MM.1S (cell line): ENCODE measurements at regions not wholly inside any gene's neighbourhood (a gene's known extent, or its start where the extent isn't known, plus 50 kb on each side); places are given as distances from the start of the nearest gene placed in this dataset.

Experiments
- DNase-seq: peaks from one replicate; pipeline ENCODE4 v3.0.0-alpha.2; 2015
- H2AFZ ChIP-seq: fragments of 300-600 bp; sonication (generic); 2 replicates; pipeline ENCODE4 v1.6.0; 2016; ENCODE audit warnings: antibody characterized with exemption, low read length
- H3F3A ChIP-seq: fragments of 300-600 bp; sonication (generic); 2 replicates; pipeline ENCODE4 v1.6.1; 2016; ENCODE audit warnings: mild to moderate bottlenecking, antibody characterized with exemption, low read length, moderate library complexity, mixed read lengths; ENCODE audit not compliant: insufficient read depth
- H3K27ac ChIP-seq: fragments of 300-600 bp; sonication (generic); 2 replicates; pipeline ENCODE4 v1.5.1; 2016; ENCODE audit warnings: mild to moderate bottlenecking, low read length
- H3K27me3 ChIP-seq: fragments of 300-600 bp; sonication (generic); replicated peaks from 2 replicates; pipeline ENCODE4 v1.6.0; 2016; ENCODE audit warnings: low read length; ENCODE audit not compliant: insufficient read depth
- H3K36me3 ChIP-seq: fragments of 300-600 bp; sonication (generic); replicated peaks from 2 replicates; pipeline ENCODE4 v1.6.1; 2016; ENCODE audit warnings: mild to moderate bottlenecking, low read length, mixed read lengths; ENCODE audit not compliant: insufficient read depth
- H3K4me1 ChIP-seq: fragments of 300-600 bp; sonication (generic); 2 replicates; pipeline ENCODE4 v1.6.1; 2016; ENCODE audit warnings: low read length, mixed read lengths
- H3K4me2 ChIP-seq: fragments of 300-600 bp; sonication (generic); 2 replicates; pipeline ENCODE4 v1.6.0; 2016; ENCODE audit warnings: low read depth, low read length
- H3K4me3 ChIP-seq: fragments of 300-600 bp; sonication (generic); 2 replicates; pipeline ENCODE4 v1.5.1; 2016; ENCODE audit warnings: low read length, mixed read lengths
- H3K79me2 ChIP-seq: fragments of 300-600 bp; sonication (generic); 2 replicates; pipeline ENCODE4 v1.6.1; 2016; ENCODE audit warnings: mixed run types, low read length, mixed read lengths
- H3K9ac ChIP-seq: fragments of 300-600 bp; sonication (generic); 2 replicates; pipeline ENCODE4 v1.6.1; 2016; ENCODE audit warnings: low read length, mixed read lengths
- H3K9me2 ChIP-seq: fragments of 300-600 bp; sonication (generic); replicated peaks from 2 replicates; pipeline ENCODE4 v1.6.1; 2016; ENCODE audit warnings: mild to moderate bottlenecking, low read length, mixed read lengths; ENCODE audit not compliant: insufficient read depth
- H3K9me3 ChIP-seq: fragments of 300-600 bp; sonication (generic); replicated peaks from 2 replicates; pipeline ENCODE4 v1.6.1; 2016; ENCODE audit warnings: mild to moderate bottlenecking, low read length, mixed read lengths; ENCODE audit not compliant: insufficient read depth
- H4K20me1 ChIP-seq: fragments of 300-600 bp; sonication (generic); 2 replicates; pipeline ENCODE4 v1.6.1; 2016; ENCODE audit warnings: mild to moderate bottlenecking, low read length, moderate library complexity, mixed read lengths; ENCODE audit not compliant: insufficient read depth
- EZH2 ChIP-seq: fragments of 300-600 bp; sonication (generic); optimal IDR thresholded peaks from 2 replicates; pipeline ENCODE3; 2017; ENCODE audit warnings: low read depth, mild to moderate bottlenecking, antibody characterized with exemption, low read length, mixed read lengths
- EZH2phosphoT487 ChIP-seq: fragments of 300-600 bp; sonication (generic); IDR thresholded peaks from 2 replicates; pipeline ENCODE4 v1.6.1; 2018; ENCODE audit warnings: antibody characterized with exemption, low read length
- TF ChIP-seq, protein P1 (sequence below): fragments of 300-600 bp; sonication (generic); IDR thresholded peaks from 2 replicates; pipeline ENCODE4 v1.5.1; 2016; ENCODE audit warnings: antibody characterized with exemption, low read length, mixed read lengths

DNA sequence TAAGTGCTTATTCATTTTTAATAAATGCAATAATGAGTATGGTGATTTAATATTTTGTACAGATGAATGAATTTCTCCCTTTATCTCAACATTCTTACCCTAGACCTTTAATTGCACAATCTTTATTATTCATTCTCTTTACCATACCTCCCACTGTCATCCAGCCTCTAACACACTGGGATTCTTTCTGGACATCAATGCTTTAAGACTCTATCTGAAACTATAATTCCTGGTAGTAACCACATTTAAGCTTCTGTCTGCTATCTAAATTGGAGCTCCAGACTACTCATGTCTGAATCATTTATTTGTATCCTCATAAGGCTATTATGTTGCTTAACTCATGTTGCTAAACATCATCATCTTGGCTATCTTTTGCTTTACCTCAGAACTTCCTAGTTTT lies 270.2 kb downstream of the ALG10B start:
- no peaks in the 10 kb centered on the region for H3K27me3 ChIP-seq
- TF ChIP-seq EZH2phosphoT487 (no peak), EZH2 (no peak)
- TF ChIP-seq, protein P1, sequence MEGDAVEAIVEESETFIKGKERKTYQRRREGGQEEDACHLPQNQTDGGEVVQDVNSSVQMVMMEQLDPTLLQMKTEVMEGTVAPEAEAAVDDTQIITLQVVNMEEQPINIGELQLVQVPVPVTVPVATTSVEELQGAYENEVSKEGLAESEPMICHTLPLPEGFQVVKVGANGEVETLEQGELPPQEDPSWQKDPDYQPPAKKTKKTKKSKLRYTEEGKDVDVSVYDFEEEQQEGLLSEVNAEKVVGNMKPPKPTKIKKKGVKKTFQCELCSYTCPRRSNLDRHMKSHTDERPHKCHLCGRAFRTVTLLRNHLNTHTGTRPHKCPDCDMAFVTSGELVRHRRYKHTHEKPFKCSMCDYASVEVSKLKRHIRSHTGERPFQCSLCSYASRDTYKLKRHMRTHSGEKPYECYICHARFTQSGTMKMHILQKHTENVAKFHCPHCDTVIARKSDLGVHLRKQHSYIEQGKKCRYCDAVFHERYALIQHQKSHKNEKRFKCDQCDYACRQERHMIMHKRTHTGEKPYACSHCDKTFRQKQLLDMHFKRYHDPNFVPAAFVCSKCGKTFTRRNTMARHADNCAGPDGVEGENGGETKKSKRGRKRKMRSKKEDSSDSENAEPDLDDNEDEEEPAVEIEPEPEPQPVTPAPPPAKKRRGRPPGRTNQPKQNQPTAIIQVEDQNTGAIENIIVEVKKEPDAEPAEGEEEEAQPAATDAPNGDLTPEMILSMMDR: no peak
- no peaks in the 10 kb centered on the region for H3F3A ChIP-seq
- no peaks in the 10 kb centered on the region for H3K4me1 ChIP-seq
- H3K4me3 ChIP-seq: no peak overlapping the region
- H3K9me2 ChIP-seq: no peaks in the 10 kb centered on the region
- no peak for DNase-seq
- no peaks in the 10 kb centered on the region for H3K36me3 ChIP-seq
- no peaks in the 10 kb centered on the region for H3K79me2 ChIP-seq
- H4K20me1 ChIP-seq: no peaks in the 10 kb centered on the region
- no peak overlapping the region for H3K4me2 ChIP-seq
- no peak overlapping the region for H2AFZ ChIP-seq
- H3K27ac ChIP-seq: no peak overlapping the region
- H3K9me3 ChIP-seq: no peaks in the 10 kb centered on the region; the same call in 1 of the 2 replicates
- H3K9ac ChIP-seq: no peak overlapping the region

- H3K4me3 ChIP-seq: no peak overlapping the region
- H3K4me2 ChIP-seq: no peak overlapping the region
- H3F3A ChIP-seq: no peaks in the 10 kb centered on the region
- H3K9me3 ChIP-seq: no peaks in the 10 kb centered on the region; the same call in 1 of the 2 replicates
- DNase-seq: no peak
- no peaks in the 10 kb centered on the region for H3K79me2 ChIP-seq
- H3K9ac ChIP-seq: no peak overlapping the region
- no peaks in the 10 kb centered on the region for H3K27me3 ChIP-seq
- no peaks in the 10 kb centered on the region for H3K36me3 ChIP-seq
- TF ChIP-seq EZH2phosphoT487 (no peak), EZH2 (no peak)
- TF ChIP-seq, protein P1: no peak
- no peak overlapping the region for H3K27ac ChIP-seq
- no peaks in the 10 kb centered on the region for H3K9me2 ChIP-seq
- no peaks in the 10 kb centered on the region for H4K20me1 ChIP-seq
- no peaks in the 10 kb centered on the region for H3K4me1 ChIP-seq
- no peak overlapping the region for H2AFZ ChIP-seq
Observed at GRCh38 chr12:38587594-38587993, 271.0 kb downstream of the ALG10B start.

- TF ChIP-seq, protein P1: no peak
- TF ChIP-seq EZH2: no peak
- TF ChIP-seq EZH2phosphoT487: no peak
Observed at GRCh38 chr12:38588624-38589305, 272.2 kb downstream of the ALG10B start.

More at GRCh38 chr12:38588624-38589305, 272.2 kb downstream of the ALG10B start:
- Histone ChIP-seq H3K4me1 (no peaks in the 10 kb centered on the region), H3K9ac (no peak overlapping the region), H3K79me2 (no peaks in the 10 kb centered on the region), H2AFZ (no peak overlapping the region), H3K27me3 (no peaks in the 10 kb centered on the region), H3K4me3 (no peak overlapping the region), H3K27ac (no peak overlapping the region), H3K36me3 (no peaks in the 10 kb centered on the region), H3K4me2 (no peak overlapping the region), H3K9me3 (no peaks in the 10 kb centered on the region; the same call in 1 of the 2 replicates), H3F3A (no peaks in the 10 kb centered on the region), H3K9me2 (no peaks in the 10 kb centered on the region), H4K20me1 (no peaks in the 10 kb centered on the region)
- DNase-seq: no peak
